ENCODE measurements at regions not wholly inside any gene's neighbourhood (a gene's known extent, or its start where the extent isn't known, plus 50 kb on each side); places are given as distances from the start of the nearest gene placed in this dataset.

- TF ChIP-seq, protein P1, sequence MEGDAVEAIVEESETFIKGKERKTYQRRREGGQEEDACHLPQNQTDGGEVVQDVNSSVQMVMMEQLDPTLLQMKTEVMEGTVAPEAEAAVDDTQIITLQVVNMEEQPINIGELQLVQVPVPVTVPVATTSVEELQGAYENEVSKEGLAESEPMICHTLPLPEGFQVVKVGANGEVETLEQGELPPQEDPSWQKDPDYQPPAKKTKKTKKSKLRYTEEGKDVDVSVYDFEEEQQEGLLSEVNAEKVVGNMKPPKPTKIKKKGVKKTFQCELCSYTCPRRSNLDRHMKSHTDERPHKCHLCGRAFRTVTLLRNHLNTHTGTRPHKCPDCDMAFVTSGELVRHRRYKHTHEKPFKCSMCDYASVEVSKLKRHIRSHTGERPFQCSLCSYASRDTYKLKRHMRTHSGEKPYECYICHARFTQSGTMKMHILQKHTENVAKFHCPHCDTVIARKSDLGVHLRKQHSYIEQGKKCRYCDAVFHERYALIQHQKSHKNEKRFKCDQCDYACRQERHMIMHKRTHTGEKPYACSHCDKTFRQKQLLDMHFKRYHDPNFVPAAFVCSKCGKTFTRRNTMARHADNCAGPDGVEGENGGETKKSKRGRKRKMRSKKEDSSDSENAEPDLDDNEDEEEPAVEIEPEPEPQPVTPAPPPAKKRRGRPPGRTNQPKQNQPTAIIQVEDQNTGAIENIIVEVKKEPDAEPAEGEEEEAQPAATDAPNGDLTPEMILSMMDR (conservative IDR thresholded peaks at IDR 0.05; ENCODE audit: low read depth, low read length), result no peak
- TF ChIP-seq RAD21 (IDR thresholded peaks at IDR 0.05; ENCODE audit: low read length), result no peak
- TF ChIP-seq RCOR1 (IDR thresholded peaks at IDR 0.05; ENCODE audit: insufficient replicate concordance, low read length), result no peak
- no peak for TF ChIP-seq MAZ (IDR thresholded peaks at IDR 0.05; ENCODE audit: borderline replicate concordance, low read depth, low read length)
- no peak for TF ChIP-seq NFE2L2 (IDR thresholded peaks at IDR 0.05; ENCODE audit: low read depth, low read length)
- no peak for TF ChIP-seq CEBPB (IDR thresholded peaks at IDR 0.05; ENCODE audit: low read depth, low read length)
- no peak for TF ChIP-seq CHD1 (IDR thresholded peaks at IDR 0.05; ENCODE audit: low read depth, low read length)
- no peak for TF ChIP-seq POLR2A (IDR thresholded peaks at IDR 0.05; ENCODE audit: low read depth, low read length)
- no peak for TF ChIP-seq MXI1 (IDR thresholded peaks at IDR 0.05; ENCODE audit: borderline replicate concordance, low read depth, low read length)
- no peak for TF ChIP-seq RFX5 (IDR thresholded peaks at IDR 0.05; ENCODE audit: low read depth, low read length)
- TF ChIP-seq, protein P2, sequence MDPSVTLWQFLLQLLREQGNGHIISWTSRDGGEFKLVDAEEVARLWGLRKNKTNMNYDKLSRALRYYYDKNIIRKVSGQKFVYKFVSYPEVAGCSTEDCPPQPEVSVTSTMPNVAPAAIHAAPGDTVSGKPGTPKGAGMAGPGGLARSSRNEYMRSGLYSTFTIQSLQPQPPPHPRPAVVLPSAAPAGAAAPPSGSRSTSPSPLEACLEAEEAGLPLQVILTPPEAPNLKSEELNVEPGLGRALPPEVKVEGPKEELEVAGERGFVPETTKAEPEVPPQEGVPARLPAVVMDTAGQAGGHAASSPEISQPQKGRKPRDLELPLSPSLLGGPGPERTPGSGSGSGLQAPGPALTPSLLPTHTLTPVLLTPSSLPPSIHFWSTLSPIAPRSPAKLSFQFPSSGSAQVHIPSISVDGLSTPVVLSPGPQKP (IDR thresholded peaks at IDR 0.05; ENCODE audit: borderline replicate concordance, low read depth, low read length), result no peak
- no peak for TF ChIP-seq SMC3 (IDR thresholded peaks at IDR 0.05; ENCODE audit: low read depth, low read length)
- TF ChIP-seq MAFK (IDR thresholded peaks at IDR 0.05; ENCODE audit: low read depth, low read length), result no peak
- no peak for TF ChIP-seq USF2 (IDR thresholded peaks at IDR 0.05; ENCODE audit: low read depth, low read length)
Observed at GRCh38 chr5:107232788-107233187, 437.9 kb downstream of the EFNA5 start.

All from IMR-90 (cell line).